ENCODE measurements at regions not wholly inside any gene's neighbourhood (a gene's known extent, or its start where the extent isn't known, plus 50 kb on each side); places are given as distances from the start of the nearest gene placed in this dataset.

DNA sequence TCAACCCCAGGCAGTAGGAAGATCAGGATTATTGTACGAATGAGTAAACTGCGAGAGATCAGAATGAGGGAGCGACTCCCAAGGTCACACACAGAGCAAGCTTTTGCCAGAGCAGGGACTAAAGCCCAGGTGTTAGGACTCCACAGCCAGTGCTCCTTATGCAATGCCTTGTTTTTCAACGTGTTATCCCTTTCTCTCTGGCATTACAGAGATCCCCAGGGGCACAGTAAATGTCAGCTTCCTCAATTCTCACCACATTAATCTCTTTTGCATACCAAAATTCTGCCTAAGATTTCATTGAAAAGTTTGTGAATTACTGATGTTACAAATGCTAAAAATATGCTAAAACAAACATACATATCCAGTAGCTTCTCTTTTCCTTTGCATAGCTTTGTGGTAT, 68.1 kb upstream of the CES5A start:
- no peak for DNase-seq (ENCODE audit: low spot score)

- DNase-seq (ENCODE audit: low spot score): no peak
These were observed 67.6 kb upstream of the CES5A start for GRCh38 chr16:55942821-55943220.

GRCh38 chr16:55941552-55941951, 66.4 kb upstream of the CES5A start:
- no peak for DNase-seq (ENCODE audit: low spot score)

- DNase-seq (ENCODE audit: low spot score): no peak
These were observed 63.0 kb upstream of the CES5A start for GRCh38 chr16:55938126-55938525.

DNA sequence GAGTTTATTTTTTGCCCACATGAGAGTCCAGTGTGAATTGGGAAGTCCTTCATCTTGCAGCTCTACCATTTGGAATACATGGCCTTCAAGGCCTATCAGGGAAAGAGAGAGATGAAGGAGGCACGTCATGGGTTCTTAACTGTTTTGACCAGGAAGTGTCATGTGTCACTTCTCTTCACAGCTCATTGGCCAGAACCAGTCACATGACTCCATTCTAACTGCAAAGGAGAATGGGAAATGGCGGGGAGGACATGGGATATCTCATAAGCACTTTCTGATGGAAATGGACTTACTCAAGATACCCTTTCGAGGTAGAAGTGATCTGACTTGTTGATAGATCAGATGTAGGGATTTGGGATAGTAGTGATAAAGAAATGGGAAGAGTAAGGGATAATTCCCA, 57.9 kb upstream of the CES5A start:
- DNase-seq (ENCODE audit: low spot score): no peak

DNA sequence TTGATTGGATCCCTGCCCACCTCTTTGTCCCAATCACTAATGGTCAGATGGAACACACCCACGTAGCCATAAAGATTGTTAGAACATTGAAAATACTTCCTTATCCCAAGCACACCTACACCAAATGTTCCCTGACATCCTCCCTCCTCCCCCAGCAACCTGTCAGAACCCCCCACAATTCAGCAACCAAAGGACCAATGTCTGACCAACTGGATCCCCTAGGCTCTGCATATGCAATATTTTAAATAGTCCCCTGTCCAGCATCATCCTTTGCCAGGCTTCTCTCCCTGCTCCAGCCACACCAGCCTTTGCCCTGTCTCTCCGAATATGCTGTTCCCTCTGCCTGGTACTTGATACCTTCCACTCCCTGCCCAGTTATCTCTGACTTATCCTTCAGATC, 54.9 kb upstream of the CES5A start:
- DNase-seq (ENCODE audit: low spot score): no peak

DNA sequence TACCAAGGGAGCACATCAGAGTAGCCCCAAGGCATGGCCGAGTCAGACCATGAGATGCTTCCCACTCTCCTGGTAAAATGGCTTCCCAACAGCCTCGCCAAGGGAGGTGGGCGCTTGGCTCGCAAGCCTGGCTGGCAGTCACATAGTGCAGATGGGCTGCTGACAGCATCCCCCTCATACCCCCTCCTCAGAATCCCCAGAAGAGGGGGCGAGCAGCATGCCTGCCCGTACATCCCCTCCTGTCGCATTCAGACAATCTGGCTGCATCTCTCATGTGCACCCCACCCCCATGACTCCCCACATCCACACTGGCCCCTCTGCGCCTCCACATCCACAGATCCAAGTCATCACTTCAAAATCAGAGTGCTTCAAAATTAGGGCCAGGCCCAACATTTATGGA, 54.0 kb upstream of the CES5A start:
- DNase-seq (ENCODE audit: low spot score): no peak

GRCh38 chr16:55925242-55925641, 50.1 kb upstream of the CES5A start:
- no peak for DNase-seq (ENCODE audit: low spot score)

Measured in hematopoietic multipotent progenitor cell treated with erythropoietin and hydrocortisone succinate and interleukin-3 and kit ligand, for 15 days (in vitro differentiated cells).